ENCODE measurements at regions not wholly inside any gene's neighbourhood (a gene's known extent, or its start where the extent isn't known, plus 50 kb on each side); places are given as distances from the start of the nearest gene placed in this dataset.

- Histone ChIP-seq H3K9ac (ENCODE audit: low read depth, low read length) (no peak overlapping the region), H3K9me3 (ENCODE audit: control insufficient read depth, insufficient read depth, low read length) (no peaks in the 10 kb centered on the region; the same call in 1 of the 2 replicates), H3K4me1 (ENCODE audit: insufficient read depth, low read length) (peaks cover 34% of the 10 kb centered on the region), H3K36me3 (ENCODE audit: insufficient read depth, low read length) (no peaks in the 10 kb centered on the region)
These were observed 493.8 kb upstream of the NECTIN3 start for GRCh38 chr3:110577854-110578253.

- H3K36me3 ChIP-seq (ENCODE audit: insufficient read depth, low read length): no peaks in the 10 kb centered on the region
- peaks cover 40% of the 10 kb centered on the region for H3K4me1 ChIP-seq (ENCODE audit: insufficient read depth, low read length)
- H3K9ac ChIP-seq (ENCODE audit: low read depth, low read length): no peak overlapping the region
- H3K9me3 ChIP-seq (ENCODE audit: control insufficient read depth, insufficient read depth, low read length): no peaks in the 10 kb centered on the region
These were observed 491.6 kb upstream of the NECTIN3 start for GRCh38 chr3:110579840-110580550.

- Histone ChIP-seq H3K4me1 (ENCODE audit: insufficient read depth, low read length) (peaks cover 19% of the 10 kb centered on the region), H3K36me3 (ENCODE audit: insufficient read depth, low read length) (no peaks in the 10 kb centered on the region), H3K9me3 (ENCODE audit: control insufficient read depth, insufficient read depth, low read length) (no peaks in the 10 kb centered on the region), H3K9ac (ENCODE audit: low read depth, low read length) (no peak overlapping the region)
These were observed 488.2 kb upstream of the NECTIN3 start for GRCh38 chr3:110583373-110583935.

- Histone ChIP-seq H3K36me3 (ENCODE audit: insufficient read depth, low read length) (peaks cover under 1% of the 10 kb centered on the region; the same call in 1 of the 2 replicates), H3K9me3 (ENCODE audit: control insufficient read depth, insufficient read depth, low read length) (peaks cover 25% of the 10 kb centered on the region), H3K4me1 (ENCODE audit: insufficient read depth, low read length) (peaks cover under 1% of the 10 kb centered on the region; the same call in 1 of the 2 replicates), H3K9ac (ENCODE audit: low read depth, low read length) (no peak overlapping the region)
These were observed 482.7 kb upstream of the NECTIN3 start for GRCh38 chr3:110588906-110589305.

GRCh38 chr3:110589341-110589740, 482.3 kb upstream of the NECTIN3 start:
- Histone ChIP-seq H3K9me3 (ENCODE audit: control insufficient read depth, insufficient read depth, low read length) (peaks cover 28% of the 10 kb centered on the region), H3K4me1 (ENCODE audit: insufficient read depth, low read length) (no peaks in the 10 kb centered on the region), H3K9ac (ENCODE audit: low read depth, low read length) (no peak overlapping the region), H3K36me3 (ENCODE audit: insufficient read depth, low read length) (peaks cover 3% of the 10 kb centered on the region; the same call in 1 of the 2 replicates)

GRCh38 chr3:110593749-110594148, 477.9 kb upstream of the NECTIN3 start:
- H3K4me1 ChIP-seq (ENCODE audit: insufficient read depth, low read length): peaks cover 16% of the 10 kb centered on the region
- peaks cover 10% of the 10 kb centered on the region for H3K36me3 ChIP-seq (ENCODE audit: insufficient read depth, low read length)
- H3K9me3 ChIP-seq (ENCODE audit: control insufficient read depth, insufficient read depth, low read length): peaks cover 48% of the 10 kb centered on the region
- no peak overlapping the region for H3K9ac ChIP-seq (ENCODE audit: low read depth, low read length)

GRCh38 chr3:110598847-110599490, 472.6 kb upstream of the NECTIN3 start:
- peaks cover 23% of the 10 kb centered on the region; the same call in 1 of the 2 replicates for H3K9me3 ChIP-seq (ENCODE audit: control insufficient read depth, insufficient read depth, low read length)
- H3K36me3 ChIP-seq (ENCODE audit: insufficient read depth, low read length): peaks cover 9% of the 10 kb centered on the region
- no peak overlapping the region for H3K9ac ChIP-seq (ENCODE audit: low read depth, low read length)
- H3K4me1 ChIP-seq (ENCODE audit: insufficient read depth, low read length): peaks cover 25% of the 10 kb centered on the region

- Histone ChIP-seq H3K9ac (ENCODE audit: low read depth, low read length) (no peak overlapping the region), H3K4me1 (ENCODE audit: insufficient read depth, low read length) (no peaks in the 10 kb centered on the region), H3K9me3 (ENCODE audit: control insufficient read depth, insufficient read depth, low read length) (peaks cover 12% of the 10 kb centered on the region), H3K36me3 (ENCODE audit: insufficient read depth, low read length) (no peaks in the 10 kb centered on the region)
These were observed 463.1 kb upstream of the NECTIN3 start for GRCh38 chr3:110608566-110608965.

GRCh38 chr3:110612045-110612444, 459.6 kb upstream of the NECTIN3 start:
- H3K4me1 ChIP-seq (ENCODE audit: insufficient read depth, low read length): no peaks in the 10 kb centered on the region
- no peaks in the 10 kb centered on the region for H3K36me3 ChIP-seq (ENCODE audit: insufficient read depth, low read length)
- peaks cover 12% of the 10 kb centered on the region for H3K9me3 ChIP-seq (ENCODE audit: control insufficient read depth, insufficient read depth, low read length)
- H3K9ac ChIP-seq (ENCODE audit: low read depth, low read length): no peak overlapping the region

- no peaks in the 10 kb centered on the region for H3K4me1 ChIP-seq (ENCODE audit: insufficient read depth, low read length)
- H3K9me3 ChIP-seq (ENCODE audit: control insufficient read depth, insufficient read depth, low read length): no peaks in the 10 kb centered on the region; the same call in none of the 2 replicates
- H3K9ac ChIP-seq (ENCODE audit: low read depth, low read length): no peak overlapping the region
- H3K36me3 ChIP-seq (ENCODE audit: insufficient read depth, low read length): no peaks in the 10 kb centered on the region
These were observed 457.4 kb upstream of the NECTIN3 start for GRCh38 chr3:110614186-110614585.

- H3K9ac ChIP-seq (ENCODE audit: low read depth, low read length): no peak overlapping the region
- H3K36me3 ChIP-seq (ENCODE audit: insufficient read depth, low read length): no peaks in the 10 kb centered on the region
- H3K9me3 ChIP-seq (ENCODE audit: control insufficient read depth, insufficient read depth, low read length): no peaks in the 10 kb centered on the region; the same call in none of the 2 replicates
- H3K4me1 ChIP-seq (ENCODE audit: insufficient read depth, low read length): no peaks in the 10 kb centered on the region
These were observed 456.2 kb upstream of the NECTIN3 start for GRCh38 chr3:110615454-110615853.

- Histone ChIP-seq H3K9me3 (ENCODE audit: control insufficient read depth, insufficient read depth, low read length) (peaks cover 4% of the 10 kb centered on the region), H3K36me3 (ENCODE audit: insufficient read depth, low read length) (no peaks in the 10 kb centered on the region), H3K9ac (ENCODE audit: low read depth, low read length) (no peak overlapping the region), H3K4me1 (ENCODE audit: insufficient read depth, low read length) (no peaks in the 10 kb centered on the region)
These were observed 452.9 kb upstream of the NECTIN3 start for GRCh38 chr3:110618512-110619226.

GRCh38 chr3:110620118-110620517, 451.5 kb upstream of the NECTIN3 start:
- Histone ChIP-seq H3K9me3 (ENCODE audit: control insufficient read depth, insufficient read depth, low read length) (peaks cover 4% of the 10 kb centered on the region), H3K36me3 (ENCODE audit: insufficient read depth, low read length) (no peaks in the 10 kb centered on the region), H3K4me1 (ENCODE audit: insufficient read depth, low read length) (peaks cover 6% of the 10 kb centered on the region), H3K9ac (ENCODE audit: low read depth, low read length) (no peak overlapping the region)

- Histone ChIP-seq H3K36me3 (ENCODE audit: insufficient read depth, low read length) (no peaks in the 10 kb centered on the region), H3K4me1 (ENCODE audit: insufficient read depth, low read length) (peaks cover 9% of the 10 kb centered on the region), H3K9ac (ENCODE audit: low read depth, low read length) (no peak overlapping the region), H3K9me3 (ENCODE audit: control insufficient read depth, insufficient read depth, low read length) (peaks cover 4% of the 10 kb centered on the region)
These were observed 448.0 kb upstream of the NECTIN3 start for GRCh38 chr3:110623571-110623970.
